NCI-H1105 treated with DMSO at 0.1 percent for 48 hours (cell line): ENCODE measurements at regions not wholly inside any gene's neighbourhood (a gene's known extent, or its start where the extent isn't known, plus 50 kb on each side); places are given as distances from the start of the nearest gene placed in this dataset.
"Not testable (repeated sequence)": the region's sequence is repeated elsewhere in the genome, so short reads cannot be mapped to it uniquely, and the experiment has no call there.

ENCODE experiments used
- DNase-seq: peaks from one replicate; lab custom pipeline; 2025; lab: John Stamatoyannopoulos, UW

DNA sequence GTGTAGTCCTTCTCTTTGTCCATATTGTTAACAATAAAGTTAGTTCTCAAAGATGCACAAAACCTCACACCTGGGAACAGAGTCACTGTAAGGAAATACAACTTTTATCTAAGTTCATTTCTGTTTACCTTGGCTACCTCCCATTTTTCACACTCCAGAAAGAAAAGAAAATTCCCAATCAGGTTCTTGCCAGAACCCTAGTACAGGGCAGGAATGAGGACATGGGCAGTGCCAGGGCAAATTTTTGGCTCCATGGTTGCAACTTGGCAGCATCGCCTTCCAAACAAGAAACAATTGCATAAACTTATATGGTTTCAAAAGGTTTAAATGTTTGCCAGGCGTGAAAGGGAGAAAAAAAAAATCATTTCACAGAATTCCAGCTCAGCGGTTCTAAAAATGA is 296.3 kb upstream of the PRKD1 start:
- no peak for DNase-seq

DNA sequence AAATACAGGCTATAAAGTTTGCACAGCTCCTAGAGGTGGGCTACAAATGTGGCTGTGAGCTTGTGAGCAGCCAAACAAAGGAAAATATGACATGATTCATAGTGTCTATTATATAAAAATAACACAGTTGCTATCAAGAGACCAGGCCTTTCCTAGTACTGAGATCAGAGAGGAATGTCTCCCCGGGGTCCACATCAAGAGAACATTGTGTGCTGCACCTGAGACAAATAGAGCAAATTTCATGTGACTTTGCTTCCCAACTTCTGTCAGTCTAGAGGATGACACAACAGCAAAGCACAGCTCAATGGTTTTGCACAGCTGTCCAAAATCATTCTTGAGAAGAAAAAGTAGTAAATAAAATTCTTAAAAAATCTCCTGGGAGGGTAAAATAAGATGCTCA is 297.5 kb upstream of the PRKD1 start:
- no peak for DNase-seq

DNA sequence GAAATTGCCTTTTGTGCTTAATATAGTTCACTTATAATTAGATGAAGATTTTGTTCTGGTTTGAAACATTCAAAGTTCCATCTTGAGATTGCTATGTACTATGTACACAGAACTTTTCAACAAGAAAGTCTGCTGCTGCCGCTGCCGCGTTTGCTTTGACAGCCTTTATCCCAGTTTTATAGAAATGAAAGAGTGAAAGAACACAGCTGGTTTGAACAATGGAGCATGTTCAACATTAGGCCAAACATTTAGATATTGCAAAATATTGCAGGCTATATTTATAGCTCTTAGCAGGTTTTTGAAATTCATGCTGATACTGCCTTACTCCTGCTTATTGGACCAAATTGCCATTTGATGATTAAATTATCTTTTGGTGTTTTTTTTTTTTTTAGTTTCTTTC is 299.8 kb upstream of the PRKD1 start:
- no peak for DNase-seq

DNA sequence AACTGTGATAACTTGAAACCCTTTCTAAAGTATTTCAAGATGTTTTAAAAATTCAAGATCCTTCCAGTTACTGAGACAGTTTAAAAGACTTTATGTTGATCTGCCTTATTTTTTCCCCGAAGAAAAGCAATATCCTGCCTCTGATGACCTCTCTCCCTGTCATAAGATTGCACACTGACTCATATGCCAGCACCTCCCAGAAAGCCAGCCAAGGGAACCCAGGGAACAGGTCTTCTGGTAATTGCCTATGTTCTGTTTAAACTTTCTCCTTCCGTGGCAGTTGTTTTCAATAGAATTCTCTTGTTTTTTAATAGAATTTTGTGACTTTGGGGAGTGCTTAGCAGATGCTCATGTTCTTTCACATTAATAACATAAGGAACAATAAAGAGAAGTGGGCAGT is 300.2 kb upstream of the PRKD1 start:
- DNase-seq: no peak

- no peak for DNase-seq
Observed at GRCh38 chr14:30230719-30231118, 303.1 kb upstream of the PRKD1 start.

GRCh38 chr14:30234966-30235365 is 307.3 kb upstream of the PRKD1 start:
- no peak for DNase-seq

DNA sequence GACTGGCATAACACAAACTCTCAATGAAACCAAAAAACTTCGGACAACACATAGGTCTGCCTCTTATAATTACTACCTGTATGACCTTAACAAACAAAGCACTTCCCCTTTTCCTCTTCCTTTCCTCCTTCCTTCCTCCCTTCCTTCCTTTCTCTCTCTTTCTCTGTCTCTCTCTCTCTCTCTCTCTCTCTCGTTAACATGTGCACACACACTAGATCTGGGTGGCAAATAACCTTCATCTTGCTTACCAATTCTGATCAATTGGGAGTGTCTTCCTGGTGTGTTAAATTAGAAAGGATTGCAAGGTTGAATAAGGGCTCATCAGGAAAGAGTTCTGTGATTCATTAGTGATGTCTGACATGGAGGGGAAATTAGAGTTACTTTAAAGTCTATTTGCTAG is 307.8 kb upstream of the PRKD1 start:
- no peak for DNase-seq

DNA sequence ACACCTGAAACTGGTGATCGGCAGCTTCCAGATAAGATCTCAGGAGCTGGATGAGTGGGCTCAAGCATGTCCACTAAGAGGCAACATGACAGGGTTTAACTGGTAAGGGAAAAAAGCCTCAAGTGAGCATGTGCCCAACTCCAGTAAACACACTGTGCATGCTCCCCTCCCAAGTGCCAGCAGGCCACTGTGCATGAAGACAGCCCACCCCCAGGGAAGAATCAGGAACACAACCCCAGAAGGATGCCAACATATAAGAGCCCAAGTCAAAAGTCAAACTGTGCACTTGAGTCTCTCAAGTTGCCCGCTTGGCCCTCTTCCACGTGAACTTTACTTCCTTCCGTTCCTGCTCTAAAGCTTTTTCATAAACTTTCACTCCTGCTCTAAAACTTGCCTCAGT is 311.3 kb upstream of the PRKD1 start:
- no peak for DNase-seq

DNA sequence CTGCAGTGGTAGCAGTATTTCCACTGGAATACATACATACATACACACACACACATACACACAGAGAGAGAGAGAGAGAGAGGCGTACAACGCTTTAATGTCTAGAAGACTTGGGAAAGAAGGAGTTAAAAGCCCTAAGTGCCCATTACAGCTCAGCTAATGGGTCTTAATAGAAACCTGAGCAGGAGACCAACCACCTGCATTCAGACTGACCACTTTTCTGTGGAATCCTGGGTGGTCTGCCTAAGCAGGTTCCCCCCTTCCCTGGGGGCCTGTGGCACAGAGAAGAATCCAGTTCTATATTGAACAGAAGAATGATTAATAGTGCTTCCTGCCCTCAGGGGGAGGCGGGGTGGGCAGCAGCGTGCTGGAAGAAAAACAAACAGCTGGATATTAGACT is 312.4 kb upstream of the PRKD1 start:
- DNase-seq: no peak

GRCh38 chr14:30240685-30241084 is 313.0 kb upstream of the PRKD1 start:
- no peak for DNase-seq

- DNase-seq: peak; percentile 13
Observed at GRCh38 chr14:30242744-30243143, 315.1 kb upstream of the PRKD1 start.

GRCh38 chr14:30243207-30243606 is 315.6 kb upstream of the PRKD1 start:
- peak; percentile 25 for DNase-seq

- no peak for DNase-seq
Observed at GRCh38 chr14:30243805-30244204, 315.2 kb upstream of the G2E3 start.

- DNase-seq: not testable (repeated sequence)
Observed at GRCh38 chr14:30244348-30244747, 314.6 kb upstream of the G2E3 start.

DNA sequence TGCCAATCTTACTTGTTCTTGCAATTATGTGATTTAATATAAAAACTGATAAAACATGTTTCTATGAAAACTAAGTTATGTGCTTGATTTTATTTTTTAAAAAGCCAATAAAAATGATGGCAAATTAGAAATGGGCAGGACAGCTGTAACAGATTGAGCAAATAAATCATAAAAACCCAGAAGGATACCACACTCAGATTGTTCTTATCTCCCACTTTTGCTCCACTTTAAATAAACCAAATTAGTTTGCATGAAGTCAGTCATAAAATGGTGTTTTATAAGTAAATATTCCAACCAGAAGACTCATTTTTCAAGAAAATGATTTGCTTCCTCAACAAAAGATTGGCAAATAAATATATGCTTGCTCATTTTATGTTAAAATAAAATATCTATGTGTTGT is 307.9 kb upstream of the G2E3 start:
- DNase-seq: no peak

DNA sequence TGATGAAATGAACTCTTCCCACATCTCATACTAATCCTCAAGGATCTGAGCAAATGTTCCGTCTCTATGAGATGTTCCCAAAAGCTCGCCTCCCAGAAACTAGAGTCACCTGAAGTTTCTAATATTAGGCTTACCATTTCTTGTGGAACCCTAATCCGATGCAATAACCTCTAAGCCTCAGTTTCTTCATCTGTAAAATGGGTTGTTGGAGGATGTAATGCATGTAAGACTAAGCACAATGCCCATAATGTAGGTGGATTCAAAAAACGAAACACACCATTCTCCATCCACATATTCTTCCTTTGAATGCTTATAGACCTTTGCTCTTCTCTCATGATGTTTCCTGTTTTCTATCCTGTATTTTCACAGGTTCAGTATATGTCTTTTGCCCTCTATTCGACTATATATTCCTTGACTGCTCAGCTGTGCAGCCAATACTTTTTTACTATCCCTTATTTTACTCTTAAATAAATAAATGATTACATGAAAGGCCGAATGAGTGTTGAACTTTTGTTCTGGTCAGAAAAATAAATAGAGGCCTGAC is 307.3 kb upstream of the G2E3 start:
- DNase-seq: no peak

DNA sequence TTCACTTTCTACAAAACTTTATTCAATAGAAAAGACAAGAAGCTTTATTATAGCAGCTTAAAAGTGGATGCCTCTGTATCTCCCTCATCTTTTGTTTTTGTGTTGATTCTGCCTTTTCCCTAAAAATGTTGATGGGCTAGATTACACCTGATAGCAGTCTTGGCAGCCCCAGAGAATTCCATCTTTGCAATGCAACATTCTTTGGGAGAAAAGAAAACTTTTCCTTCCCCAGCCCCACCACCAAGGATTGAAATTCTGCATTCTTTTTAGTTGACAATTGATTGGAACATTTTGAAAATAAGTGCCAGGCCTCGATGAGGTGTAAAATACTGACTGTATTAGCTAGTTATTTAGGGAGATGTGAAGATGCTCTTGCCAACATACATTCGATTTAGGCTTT is 306.8 kb upstream of the G2E3 start:
- no peak for DNase-seq

- DNase-seq: peak; percentile 29
Observed at GRCh38 chr14:30252783-30253674, 305.9 kb upstream of the G2E3 start.

DNA sequence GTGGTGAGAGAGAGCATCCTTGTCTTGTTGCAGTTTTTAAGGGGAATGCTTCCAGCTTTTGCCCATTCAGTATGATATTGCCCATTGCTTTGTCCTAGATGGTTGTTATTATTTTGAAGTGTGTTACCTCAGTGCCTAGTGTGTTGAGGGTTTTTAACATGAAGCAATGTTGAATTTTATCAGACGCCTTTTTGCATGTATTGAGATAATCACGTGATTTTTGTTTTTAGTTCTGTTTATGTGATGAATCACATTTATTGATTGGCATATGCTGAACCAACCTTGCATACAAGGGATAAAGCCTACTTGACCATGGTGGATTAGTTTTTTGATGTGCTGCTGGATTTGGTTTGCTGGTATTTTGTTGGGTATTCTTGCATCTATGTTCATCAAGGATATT is 302.3 kb upstream of the G2E3 start:
- DNase-seq: no peak

GRCh38 chr14:30257946-30258661 is 300.9 kb upstream of the G2E3 start:
- DNase-seq: no peak

DNA sequence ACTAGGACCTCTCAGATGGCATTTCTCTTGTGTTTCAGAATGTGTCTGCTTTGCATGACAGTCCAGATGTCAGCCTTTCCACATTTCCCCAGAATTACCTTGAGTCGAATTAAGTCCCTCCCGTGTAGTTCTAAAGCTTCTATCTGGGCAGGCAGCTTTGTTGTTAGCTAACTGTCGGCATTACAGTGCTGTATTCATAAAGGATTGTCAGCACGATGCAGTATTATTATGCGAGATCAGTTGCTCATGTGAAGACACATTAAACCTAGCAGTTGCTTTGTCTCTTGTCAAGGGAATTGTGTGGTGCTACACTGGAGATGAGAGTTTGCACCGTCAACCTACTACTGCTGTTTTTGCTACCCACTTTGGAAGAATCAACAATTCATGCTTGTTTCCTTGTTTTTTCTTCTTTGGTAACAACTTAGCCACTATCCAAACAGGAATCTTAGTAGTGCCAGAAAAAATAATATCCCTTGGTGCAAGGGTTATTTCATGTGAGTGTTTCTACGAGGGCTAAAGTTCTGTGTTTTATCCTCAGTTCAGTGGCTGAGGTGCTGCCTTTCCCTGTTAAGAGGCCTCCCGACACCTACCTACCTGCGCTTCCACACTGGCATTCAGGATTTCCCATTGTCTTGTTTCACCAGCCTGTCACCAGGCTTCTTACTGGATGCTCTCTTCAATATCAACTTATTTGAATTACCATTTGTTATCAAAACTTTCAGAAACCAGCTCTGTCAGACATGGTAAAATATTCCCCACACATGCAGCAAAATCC is 297.9 kb upstream of the G2E3 start:
- no peak for DNase-seq

GRCh38 chr14:30264161-30264560 is 294.8 kb upstream of the G2E3 start:
- no peak for DNase-seq
